Stomach (tissue), 8 donors: ENCODE measurements at regions not wholly inside any gene's neighbourhood (a gene's known extent, or its start where the extent isn't known, plus 50 kb on each side); places are given as distances from the start of the nearest gene placed in this dataset.

Experiments used
- DNase-seq, 2 donors: peaks; one replicate each; pipeline versions ENCODE4 v3.0.0 to v3.0.0-alpha.2; 2013 to 2019
- H3K27ac ChIP-seq, 5 donors: fragments of 200-600 bp in 4 of 5; sonication (generic) in 4 of 5; one replicate each; pipeline ENCODE4 v1.5.1; 2013 to 2019; ENCODE audit warnings: mild to moderate bottlenecking in 1 of 5, moderate library complexity in 1 of 5
- H3K27me3 ChIP-seq, 3 donors: fragments of 200-600 bp; sonication (generic); one replicate each; pipeline ENCODE4 v1.5.1; 2017 to 2019; ENCODE audit warnings: mixed run types in 1 of 3
- H3K36me3 ChIP-seq, 4 donors: fragments of 200-600 bp; sonication (generic); 1 replicate in 3 of 4; 2 replicates in 1 of 4; pipeline ENCODE4 v1.5.1; 2016 to 2019
- H3K4me1 ChIP-seq, 4 donors: fragments of 200-600 bp; sonication (generic); one replicate each; pipeline ENCODE4 v1.5.1; 2016 to 2019
- H3K4me3 ChIP-seq, 4 donors: fragments of 200-600 bp; sonication (generic) in 3 of 4; one replicate each; pipeline ENCODE4 v1.5.1; 2016 to 2019; ENCODE audit warnings: mild to moderate bottlenecking in 1 of 4
- H3K9me3 ChIP-seq, 4 donors: fragments of 200-600 bp; sonication (generic); one replicate each; pipeline ENCODE4 v1.5.1; 2016 to 2019
- CTCF ChIP-seq, 7 experiments: fragments of 450-650 bp in 4 of 7; fragments of 200-600 bp in 3 of 7; sonication (generic) in 3 of 7; IDR thresholded peaks; one replicate each; pipeline ENCODE4 v1.5.1; 2016 to 2019; ENCODE audit warnings: antibody characterized with exemption in 7 of 7, control low read depth in 2 of 7, mild to moderate bottlenecking in 1 of 7
- EP300 ChIP-seq: sonication (generic); formaldehyde crosslinking; IDR thresholded peaks from one replicate; pipeline ENCODE4 v1.6.1; 2017; ENCODE audit warnings: antibody characterized with exemption
- POLR2A ChIP-seq, 4 donors: fragments of 450-650 bp; IDR thresholded peaks; one replicate each; pipeline ENCODE4 v1.6.1; 2016; ENCODE audit warnings: antibody characterized with exemption in 4 of 4, control low read depth in 2 of 4, mild to moderate bottlenecking in 1 of 4, moderate library complexity in 1 of 4
- POLR2AphosphoS5 ChIP-seq, 3 donors: sonication (generic); formaldehyde crosslinking; IDR thresholded peaks; one replicate each; pipeline ENCODE4 v1.6.1; 2016; ENCODE audit warnings: antibody characterized with exemption in 3 of 3
- WGBS, 5 donors: extraction: QIAGEN DNeasy Blood & Tissue Kit in 3 of 5; methylation state at CpG; one replicate each; pipeline versions ENCODE4 v1.1.5 to v1.1.7; 2013 to 2018; 5-methylcytosine and 5-hydroxymethylcytosine counted together
- intact Hi-C: fragments of 100-400 bp; cut with DNase I; formaldehyde crosslinking; loops from one replicate; pipeline ENCODE4 v1.15.1; 2023; ENCODE audit warnings: low total_unique reads
- donor health status: healthy with polysubstance abuse.
- donor health status: Bipolar disorder and iron deficiency.
- donor health status: healthy.

- TF ChIP-seq POLR2AphosphoS5 (IDR thresholded peaks at IDR 0.05) = no peak
- TF ChIP-seq POLR2A (IDR thresholded peaks at IDR 0.05) = no peak
- no peak for TF ChIP-seq EP300
- no peak for TF ChIP-seq CTCF (IDR thresholded peaks at IDR 0.05)
- intact Hi-C loops = no loop called here
- H3K9me3 ChIP-seq = peaks cover 0 to 11% (median 3%) of the 10 kb centered on the region in 4 donors
- no peak for DNase-seq
- no peaks in the 10 kb centered on the region for H3K36me3 ChIP-seq
- H3K4me1 ChIP-seq = no peaks in the 10 kb centered on the region
- no peaks in the 10 kb centered on the region for H3K27me3 ChIP-seq
- H3K27ac ChIP-seq = no peak overlapping the region
- no peak overlapping the region for H3K4me3 ChIP-seq
- 76 to 90% (median 90%) methylated on average over 3 of the region's 3 CpGs for WGBS, 5 donors
These were observed 106.5 kb upstream of the DAB1 start for GRCh38 chr1:57530206-57530910.

GRCh38 chr1:57522575-57522974 is 98.7 kb upstream of the DAB1 start:
- no peak overlapping the region for H3K27ac ChIP-seq
- no peaks in the 10 kb centered on the region for H3K4me1 ChIP-seq
- intact Hi-C loops = no loop called here
- no peaks in the 10 kb centered on the region for H3K27me3 ChIP-seq
- DNase-seq = no peak
- no peaks in the 10 kb centered on the region for H3K36me3 ChIP-seq
- H3K9me3 ChIP-seq = no peaks in the 10 kb centered on the region
- no peak overlapping the region for H3K4me3 ChIP-seq
- 86 to 94% (median 90%) methylated on average over 3 of the region's 3 CpGs for WGBS, 5 donors
- no peak for TF ChIP-seq POLR2A (IDR thresholded peaks at IDR 0.05)
- no peak for TF ChIP-seq POLR2AphosphoS5 (IDR thresholded peaks at IDR 0.05)
- TF ChIP-seq CTCF (IDR thresholded peaks at IDR 0.05) = no peak
- TF ChIP-seq EP300 = no peak

- H3K4me3 ChIP-seq = no peak overlapping the region
- WGBS, 5 donors = 54 to 68% (median 62%) methylated on average over 5 of the region's 5 CpGs
- H3K36me3 ChIP-seq = no peaks in the 10 kb centered on the region
- no peaks in the 10 kb centered on the region for H3K27me3 ChIP-seq
- DNase-seq = no peak
- H3K4me1 ChIP-seq = no peaks in the 10 kb centered on the region
- no peak overlapping the region for H3K27ac ChIP-seq
- intact Hi-C loops = no loop called here
- no peaks in the 10 kb centered on the region for H3K9me3 ChIP-seq
- TF ChIP-seq POLR2AphosphoS5 (IDR thresholded peaks at IDR 0.05) = no peak
- TF ChIP-seq EP300 = no peak
- TF ChIP-seq POLR2A (IDR thresholded peaks at IDR 0.05) = no peak
- TF ChIP-seq CTCF (IDR thresholded peaks at IDR 0.05) = no peak
These were observed 97.1 kb upstream of the DAB1 start for GRCh38 chr1:57520743-57521515.

GRCh38 chr1:57518496-57518895 is 94.6 kb upstream of the DAB1 start:
- DNase-seq = no peak
- intact Hi-C loops = no loop called here
- Histone ChIP-seq H3K27ac (no peak overlapping the region), H3K4me1 (no peaks in the 10 kb centered on the region), H3K36me3 (no peaks in the 10 kb centered on the region), H3K9me3 (no peaks in the 10 kb centered on the region), H3K27me3 (no peaks in the 10 kb centered on the region), H3K4me3 (no peak overlapping the region)
- WGBS, 5 donors = 57 to 77% (median 72%) methylated on average over 3 of the region's 3 CpGs
- TF ChIP-seq CTCF (IDR thresholded peaks at IDR 0.05) (no peak), EP300 (no peak), POLR2A (IDR thresholded peaks at IDR 0.05) (no peak), POLR2AphosphoS5 (IDR thresholded peaks at IDR 0.05) (no peak)
